ENCODE measurements at regions not wholly inside any gene's neighbourhood (a gene's known extent, or its start where the extent isn't known, plus 50 kb on each side); places are given as distances from the start of the nearest gene placed in this dataset.

- H3K36me3 ChIP-seq = no peaks in the 10 kb centered on the region
- H3K4me3 ChIP-seq = no peak overlapping the region
- no peaks in the 10 kb centered on the region for H3K27me3 ChIP-seq
- H3K27ac ChIP-seq = no peak overlapping the region
- no peaks in the 10 kb centered on the region for H3K9me3 ChIP-seq (ENCODE audit: low read depth)
- no peak for DNase-seq (ENCODE audit: low read depth in 1 of 2, low spot score in 1 of 2)
- no peak for TF ChIP-seq CTCF (IDR thresholded peaks at IDR 0.05; ENCODE audit: low read depth, low read length)
- no peaks in the 10 kb centered on the region for H3K4me1 ChIP-seq (ENCODE audit: low read depth)
Measured at GRCh38 chr5:107289030-107289714, 381.6 kb downstream of the EFNA5 start.

- Histone ChIP-seq H3K27ac (no peak overlapping the region), H3K4me3 (no peak overlapping the region), H3K27me3 (no peaks in the 10 kb centered on the region), H3K36me3 (no peaks in the 10 kb centered on the region), H3K9me3 (ENCODE audit: low read depth) (no peaks in the 10 kb centered on the region), H3K4me1 (ENCODE audit: low read depth) (no peaks in the 10 kb centered on the region)
- TF ChIP-seq CTCF (IDR thresholded peaks at IDR 0.05; ENCODE audit: low read depth, low read length) = no peak
- no peak for DNase-seq (ENCODE audit: low read depth in 1 of 2, low spot score in 1 of 2)
Measured at GRCh38 chr5:107286447-107287098, 384.2 kb downstream of the EFNA5 start.

- H3K4me3 ChIP-seq = no peak overlapping the region
- H3K4me1 ChIP-seq (ENCODE audit: low read depth) = no peaks in the 10 kb centered on the region
- H3K9me3 ChIP-seq (ENCODE audit: low read depth) = no peaks in the 10 kb centered on the region
- no peak overlapping the region for H3K27ac ChIP-seq
- TF ChIP-seq CTCF (IDR thresholded peaks at IDR 0.05; ENCODE audit: low read depth, low read length) = no peak
- DNase-seq (ENCODE audit: low read depth in 1 of 2, low spot score in 1 of 2) = no peak
- no peaks in the 10 kb centered on the region for H3K36me3 ChIP-seq
- H3K27me3 ChIP-seq = no peaks in the 10 kb centered on the region
Measured at GRCh38 chr5:107285772-107286171, 385.0 kb downstream of the EFNA5 start.

DNA sequence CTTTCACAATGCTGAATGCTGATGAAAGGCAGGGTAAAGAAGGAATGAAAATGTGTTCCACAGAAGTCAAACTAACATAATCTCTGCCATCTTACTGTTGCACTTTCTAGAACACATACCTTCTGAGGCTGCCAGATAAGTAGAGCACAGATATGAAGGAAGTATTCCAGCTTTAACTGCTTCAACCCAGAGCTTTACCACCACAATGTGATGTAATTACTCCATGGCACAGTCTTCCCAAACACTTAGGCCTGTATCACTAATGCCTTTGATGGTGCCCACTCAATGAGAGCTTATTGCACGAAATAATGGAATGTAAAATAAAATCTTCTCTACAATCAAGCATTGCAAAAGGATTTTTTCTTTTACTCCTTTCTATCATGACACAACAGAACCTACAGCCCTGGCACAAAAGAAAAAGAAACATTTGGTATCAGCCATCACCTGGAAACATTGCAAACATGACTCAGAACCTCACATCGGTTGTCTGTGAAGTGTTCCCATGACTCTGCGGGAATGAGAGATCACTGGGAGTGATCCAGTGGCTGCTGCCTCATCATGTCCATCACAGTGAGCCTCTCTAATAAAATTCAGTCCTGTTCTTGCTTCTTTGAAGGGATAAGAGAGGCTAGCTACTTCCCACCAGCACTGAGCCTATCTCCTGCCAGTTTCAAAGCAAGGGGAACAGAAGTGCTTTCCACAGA lies 385.8 kb downstream of the EFNA5 start:
- H3K4me1 ChIP-seq (ENCODE audit: low read depth) = no peaks in the 10 kb centered on the region
- H3K9me3 ChIP-seq (ENCODE audit: low read depth) = no peaks in the 10 kb centered on the region
- DNase-seq (ENCODE audit: low read depth in 1 of 2, low spot score in 1 of 2) = no peak
- no peak overlapping the region for H3K4me3 ChIP-seq
- TF ChIP-seq CTCF (IDR thresholded peaks at IDR 0.05; ENCODE audit: low read depth, low read length) = no peak
- no peaks in the 10 kb centered on the region for H3K27me3 ChIP-seq
- no peak overlapping the region for H3K27ac ChIP-seq
- H3K36me3 ChIP-seq = no peaks in the 10 kb centered on the region

DNA sequence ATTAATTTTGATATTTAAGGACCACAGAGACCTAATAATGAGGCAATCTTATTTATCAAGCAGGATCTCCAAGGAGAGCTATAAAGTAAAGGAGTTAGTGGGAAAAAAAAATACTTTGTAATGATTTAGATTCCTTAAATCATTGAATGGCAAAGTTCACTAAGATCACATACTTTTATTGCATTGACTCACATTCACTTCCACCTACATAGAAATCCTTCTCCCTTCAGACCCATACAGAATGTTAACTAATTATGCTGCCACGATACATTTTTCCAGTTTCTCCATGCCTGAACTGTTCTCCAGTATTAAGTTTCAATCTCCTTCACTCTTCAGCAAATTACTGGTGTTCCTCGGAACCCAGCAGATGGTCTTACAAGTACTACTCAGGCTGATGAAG lies 388.7 kb downstream of the EFNA5 start:
- Histone ChIP-seq H3K27ac (no peak overlapping the region), H3K9me3 (ENCODE audit: low read depth) (no peaks in the 10 kb centered on the region), H3K4me1 (ENCODE audit: low read depth) (no peaks in the 10 kb centered on the region), H3K36me3 (no peaks in the 10 kb centered on the region), H3K27me3 (no peaks in the 10 kb centered on the region), H3K4me3 (no peak overlapping the region)
- no peak for DNase-seq (ENCODE audit: low read depth in 1 of 2, low spot score in 1 of 2)
- TF ChIP-seq CTCF (IDR thresholded peaks at IDR 0.05; ENCODE audit: low read depth, low read length) = no peak
